ENCODE measurements at regions not wholly inside any gene's neighbourhood (a gene's known extent, or its start where the extent isn't known, plus 50 kb on each side); places are given as distances from the start of the nearest gene placed in this dataset.

DNA sequence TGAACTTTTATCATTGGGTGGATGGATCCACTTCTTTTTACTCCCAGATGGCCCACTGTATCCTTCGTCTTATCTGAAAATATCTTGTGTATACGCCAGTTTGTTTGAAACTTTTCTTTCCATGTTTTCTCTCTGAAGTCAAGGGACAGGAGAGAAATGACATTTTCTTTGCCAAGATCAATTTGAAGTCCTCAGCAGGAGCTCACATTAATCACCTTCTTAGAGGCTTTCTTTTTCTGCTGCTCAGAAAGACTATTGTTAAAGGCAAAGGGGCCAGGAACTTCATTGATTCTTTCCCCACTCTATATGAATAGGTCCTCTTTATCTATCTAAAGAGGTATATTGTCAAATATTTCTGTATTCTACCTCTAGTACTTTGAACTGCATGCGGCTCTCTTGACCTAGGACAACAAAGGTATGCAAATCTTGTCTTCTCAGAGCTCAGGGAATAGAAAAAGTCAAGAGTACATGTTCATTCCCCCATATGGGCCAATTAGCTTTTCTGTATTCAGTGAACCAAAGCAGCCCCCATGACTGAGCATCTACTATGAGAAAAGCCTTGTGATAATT lies 583.3 kb downstream of the HS3ST4 start:
- Histone ChIP-seq H3K9me2 (ENCODE audit: insufficient read depth, low read length) (no peaks in the 10 kb centered on the region), H3K4me1 (ENCODE audit: insufficient read depth, low read length, poor library complexity, severe bottlenecking) (no peaks in the 10 kb centered on the region), H3K27ac (ENCODE audit: low read depth, low read length, poor library complexity, severe bottlenecking) (no peak overlapping the region), H2AFZ (ENCODE audit: low read length) (no peak overlapping the region), H3K36me3 (ENCODE audit: insufficient read depth, low read length) (no peaks in the 10 kb centered on the region), H3K4me2 (ENCODE audit: low read length) (no peak overlapping the region), H3K9me3 (ENCODE audit: low read length) (no peaks in the 10 kb centered on the region), H3K4me3 (ENCODE audit: low read depth, low read length, poor library complexity, severe bottlenecking) (no peak overlapping the region), H4K20me1 (ENCODE audit: insufficient read depth, low read length) (no peaks in the 10 kb centered on the region), H3K79me2 (ENCODE audit: insufficient read depth, low read depth, low read length) (no peaks in the 10 kb centered on the region)
- DNase-seq (ENCODE audit: low spot score), result no peak
- ChIA-PET POLR2A (no interaction called here), CTCF (ENCODE audit: unreplicated experiment) (no interaction called here)
- TF ChIP-seq CTCF (conservative IDR thresholded peaks at IDR 0.05; ENCODE audit: low read length) (no peak), EZH2phosphoT487 (IDR thresholded peaks at IDR 0.05; ENCODE audit: borderline replicate concordance, low read depth, low read length) (no peak)
- BruUV-seq (replicated peaks), result no TSS peak
- intact Hi-C loops (cut with micrococcal nuclease; ENCODE audit: unreplicated experiment), result no loop called here

- no peak overlapping the region for H3K4me2 ChIP-seq (ENCODE audit: low read length)
- BruUV-seq (replicated peaks), result no TSS peak
- ChIA-PET CTCF (ENCODE audit: unreplicated experiment) (no interaction called here), POLR2A (interaction anchor here (0.7 kb wide), 1 partner anchor 592 kb away, joined by 3 read pairs; no protein-coding TSS in a partner anchor)
- no peaks in the 10 kb centered on the region for H4K20me1 ChIP-seq (ENCODE audit: insufficient read depth, low read length)
- no peak overlapping the region for H3K4me3 ChIP-seq (ENCODE audit: low read depth, low read length, poor library complexity, severe bottlenecking)
- no peaks in the 10 kb centered on the region for H3K9me2 ChIP-seq (ENCODE audit: insufficient read depth, low read length)
- H3K79me2 ChIP-seq (ENCODE audit: insufficient read depth, low read depth, low read length), result no peaks in the 10 kb centered on the region
- no peaks in the 10 kb centered on the region for H3K4me1 ChIP-seq (ENCODE audit: insufficient read depth, low read length, poor library complexity, severe bottlenecking)
- H3K36me3 ChIP-seq (ENCODE audit: insufficient read depth, low read length), result no peaks in the 10 kb centered on the region
- no peak overlapping the region for H2AFZ ChIP-seq (ENCODE audit: low read length)
- TF ChIP-seq EZH2phosphoT487 (IDR thresholded peaks at IDR 0.05; ENCODE audit: borderline replicate concordance, low read depth, low read length), result no peak
- TF ChIP-seq CTCF (conservative IDR thresholded peaks at IDR 0.05; ENCODE audit: low read length), result no peak
- DNase-seq (ENCODE audit: low spot score), result no peak
- intact Hi-C loops (cut with micrococcal nuclease; ENCODE audit: unreplicated experiment), result no loop called here
- no peaks in the 10 kb centered on the region for H3K9me3 ChIP-seq (ENCODE audit: low read length)
- no peak overlapping the region for H3K27ac ChIP-seq (ENCODE audit: low read depth, low read length, poor library complexity, severe bottlenecking)
These were observed 584.5 kb downstream of the HS3ST4 start for GRCh38 chr16:26276289-26276688.

DNA sequence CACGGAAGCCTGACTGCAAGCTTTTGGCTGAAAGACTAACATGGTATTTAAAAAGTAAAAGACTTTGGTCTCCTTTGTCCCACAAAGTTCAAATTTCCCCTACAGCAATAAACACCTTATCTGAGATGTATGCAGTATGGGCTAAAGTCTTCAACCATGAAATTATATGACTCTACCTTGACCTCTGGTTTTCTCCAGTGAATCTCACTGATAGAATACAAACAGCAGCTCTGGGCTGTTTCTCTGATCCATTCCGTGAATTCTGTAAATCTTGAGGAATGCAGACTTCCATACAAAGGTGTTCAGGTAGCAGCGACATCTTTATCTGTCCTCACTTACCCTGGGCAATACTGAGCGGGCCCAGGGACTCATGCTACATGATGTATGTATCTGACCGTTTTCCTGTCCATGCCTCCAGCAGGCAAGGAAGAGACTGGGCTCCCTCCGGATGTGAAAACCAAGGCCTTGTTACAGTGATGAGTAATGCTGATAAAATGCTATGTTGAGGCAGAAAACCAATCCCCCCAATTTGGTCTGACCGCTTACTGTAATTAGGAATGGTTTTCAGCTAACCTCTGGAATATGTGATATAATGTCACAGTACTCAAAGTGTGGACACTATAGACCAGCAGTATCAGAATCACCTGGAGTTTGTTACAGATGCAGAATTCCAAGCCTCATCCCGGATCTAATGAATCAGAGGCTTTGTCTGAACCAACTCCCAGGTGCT lies 589.8 kb downstream of the HS3ST4 start:
- no peaks in the 10 kb centered on the region for H3K79me2 ChIP-seq (ENCODE audit: insufficient read depth, low read depth, low read length)
- no peaks in the 10 kb centered on the region for H4K20me1 ChIP-seq (ENCODE audit: insufficient read depth, low read length)
- no peak overlapping the region for H3K4me2 ChIP-seq (ENCODE audit: low read length)
- H3K27ac ChIP-seq (ENCODE audit: low read depth, low read length, poor library complexity, severe bottlenecking), result no peak overlapping the region
- intact Hi-C loops (cut with micrococcal nuclease; ENCODE audit: unreplicated experiment), result no loop called here
- H3K4me3 ChIP-seq (ENCODE audit: low read depth, low read length, poor library complexity, severe bottlenecking), result no peak overlapping the region
- CTCF ChIA-PET (ENCODE audit: unreplicated experiment), result no interaction called here
- no TSS peak for BruUV-seq (replicated peaks)
- no peaks in the 10 kb centered on the region for H3K9me3 ChIP-seq (ENCODE audit: low read length)
- TF ChIP-seq CTCF (conservative IDR thresholded peaks at IDR 0.05; ENCODE audit: low read length) (no peak), EZH2phosphoT487 (IDR thresholded peaks at IDR 0.05; ENCODE audit: borderline replicate concordance, low read depth, low read length) (no peak)
- POLR2A ChIA-PET, result interaction anchor here (0.7 kb wide), 1 partner anchor 9 kb away, joined by 3 read pairs; no protein-coding TSS in a partner anchor
- no peaks in the 10 kb centered on the region for H3K36me3 ChIP-seq (ENCODE audit: insufficient read depth, low read length)
- H3K9me2 ChIP-seq (ENCODE audit: insufficient read depth, low read length), result no peaks in the 10 kb centered on the region
- H2AFZ ChIP-seq (ENCODE audit: low read length), result no peak overlapping the region
- no peaks in the 10 kb centered on the region for H3K4me1 ChIP-seq (ENCODE audit: insufficient read depth, low read length, poor library complexity, severe bottlenecking)
- no peak for DNase-seq (ENCODE audit: low spot score)
